ENCODE measurements at regions not wholly inside any gene's neighbourhood (a gene's known extent, or its start where the extent isn't known, plus 50 kb on each side); places are given as distances from the start of the nearest gene placed in this dataset.

- TF ChIP-seq YY1 (IDR thresholded peaks at IDR 0.05; ENCODE audit: insufficient read depth, insufficient read length) (no peak), ZNF274 (IDR thresholded peaks at IDR 0.05; ENCODE audit: low read depth, low read length) (no peak), SUZ12 (IDR thresholded peaks at IDR 0.05; ENCODE audit: extremely low read depth, insufficient read depth, insufficient read length) (no peak)
Measured at GRCh38 chr1:4045397-4046010, 145.4 kb upstream of the C1orf174 start.

GRCh38 chr1:4046836-4047461 lies 146.9 kb upstream of the C1orf174 start:
- no peaks in the 10 kb centered on the region for H3K36me3 ChIP-seq (ENCODE audit: insufficient read depth, insufficient read length, low read length)
- no peak for TF ChIP-seq YY1 (IDR thresholded peaks at IDR 0.05; ENCODE audit: insufficient read depth, insufficient read length)
- no peak for TF ChIP-seq ZNF274 (IDR thresholded peaks at IDR 0.05; ENCODE audit: low read depth, low read length)
- no peak for TF ChIP-seq SUZ12 (IDR thresholded peaks at IDR 0.05; ENCODE audit: extremely low read depth, insufficient read depth, insufficient read length)
- H3K9ac ChIP-seq (ENCODE audit: insufficient read length, low read depth): no peak overlapping the region
- peaks cover 2% of the 10 kb centered on the region for H3K4me1 ChIP-seq (ENCODE audit: insufficient read depth, insufficient read length)
- no peak overlapping the region for H3K4me3 ChIP-seq (ENCODE audit: insufficient read length, low read depth)
- peaks cover 2% of the 10 kb centered on the region for H3K27me3 ChIP-seq (ENCODE audit: insufficient read depth, insufficient read length)
- DNase-seq (ENCODE audit: low read depth, low spot score): no peak
- H3K9me3 ChIP-seq (ENCODE audit: insufficient read depth, low read length): no peaks in the 10 kb centered on the region

More at GRCh38 chr1:4045397-4046010, 145.4 kb upstream of the C1orf174 start:
- Histone ChIP-seq H3K4me3 (ENCODE audit: insufficient read length, low read depth) (no peak overlapping the region), H3K9me3 (ENCODE audit: insufficient read depth, low read length) (no peaks in the 10 kb centered on the region; the same call in 1 of the 2 replicates), H3K4me1 (ENCODE audit: insufficient read depth, insufficient read length) (peaks cover 2% of the 10 kb centered on the region), H3K36me3 (ENCODE audit: insufficient read depth, insufficient read length, low read length) (no peaks in the 10 kb centered on the region), H3K27me3 (ENCODE audit: insufficient read depth, insufficient read length) (peaks cover 2% of the 10 kb centered on the region), H3K9ac (ENCODE audit: insufficient read length, low read depth) (no peak overlapping the region)
- no peak for DNase-seq (ENCODE audit: low read depth, low spot score)

GRCh38 chr1:4047666-4048065 lies 147.6 kb upstream of the C1orf174 start:
- Histone ChIP-seq H3K36me3 (ENCODE audit: insufficient read depth, insufficient read length, low read length) (no peaks in the 10 kb centered on the region), H3K4me1 (ENCODE audit: insufficient read depth, insufficient read length) (peaks cover 2% of the 10 kb centered on the region), H3K27me3 (ENCODE audit: insufficient read depth, insufficient read length) (peaks cover 2% of the 10 kb centered on the region), H3K9me3 (ENCODE audit: insufficient read depth, low read length) (no peaks in the 10 kb centered on the region), H3K4me3 (ENCODE audit: insufficient read length, low read depth) (no peak overlapping the region), H3K9ac (ENCODE audit: insufficient read length, low read depth) (no peak overlapping the region)
- no peak for DNase-seq (ENCODE audit: low read depth, low spot score)
- TF ChIP-seq SUZ12 (IDR thresholded peaks at IDR 0.05; ENCODE audit: extremely low read depth, insufficient read depth, insufficient read length): no peak
- TF ChIP-seq YY1 (IDR thresholded peaks at IDR 0.05; ENCODE audit: insufficient read depth, insufficient read length): no peak
- no peak for TF ChIP-seq ZNF274 (IDR thresholded peaks at IDR 0.05; ENCODE audit: low read depth, low read length)

- Histone ChIP-seq H3K9ac (ENCODE audit: insufficient read length, low read depth) (no peak overlapping the region), H3K9me3 (ENCODE audit: insufficient read depth, low read length) (no peaks in the 10 kb centered on the region), H3K4me3 (ENCODE audit: insufficient read length, low read depth) (no peak overlapping the region), H3K27me3 (ENCODE audit: insufficient read depth, insufficient read length) (peaks cover 2% of the 10 kb centered on the region), H3K4me1 (ENCODE audit: insufficient read depth, insufficient read length) (peaks cover 2% of the 10 kb centered on the region), H3K36me3 (ENCODE audit: insufficient read depth, insufficient read length, low read length) (no peaks in the 10 kb centered on the region)
- no peak for DNase-seq (ENCODE audit: low read depth, low spot score)
- TF ChIP-seq ZNF274 (IDR thresholded peaks at IDR 0.05; ENCODE audit: low read depth, low read length): no peak
- TF ChIP-seq YY1 (IDR thresholded peaks at IDR 0.05; ENCODE audit: insufficient read depth, insufficient read length): no peak
- TF ChIP-seq SUZ12 (IDR thresholded peaks at IDR 0.05; ENCODE audit: extremely low read depth, insufficient read depth, insufficient read length): no peak
Measured at GRCh38 chr1:4048076-4048475, 148.0 kb upstream of the C1orf174 start.

GRCh38 chr1:4048921-4049320 lies 148.8 kb upstream of the C1orf174 start:
- no peak for DNase-seq (ENCODE audit: low read depth, low spot score)
- Histone ChIP-seq H3K9ac (ENCODE audit: insufficient read length, low read depth) (no peak overlapping the region), H3K4me1 (ENCODE audit: insufficient read depth, insufficient read length) (peaks cover 2% of the 10 kb centered on the region), H3K27me3 (ENCODE audit: insufficient read depth, insufficient read length) (no peaks in the 10 kb centered on the region), H3K36me3 (ENCODE audit: insufficient read depth, insufficient read length, low read length) (no peaks in the 10 kb centered on the region), H3K4me3 (ENCODE audit: insufficient read length, low read depth) (no peak overlapping the region), H3K9me3 (ENCODE audit: insufficient read depth, low read length) (no peaks in the 10 kb centered on the region)
- TF ChIP-seq SUZ12 (IDR thresholded peaks at IDR 0.05; ENCODE audit: extremely low read depth, insufficient read depth, insufficient read length) (no peak), ZNF274 (IDR thresholded peaks at IDR 0.05; ENCODE audit: low read depth, low read length) (no peak), YY1 (IDR thresholded peaks at IDR 0.05; ENCODE audit: insufficient read depth, insufficient read length) (no peak)

GRCh38 chr1:4050998-4051397 lies 150.9 kb upstream of the C1orf174 start:
- no peak overlapping the region for H3K9ac ChIP-seq (ENCODE audit: insufficient read length, low read depth)
- TF ChIP-seq SUZ12 (IDR thresholded peaks at IDR 0.05; ENCODE audit: extremely low read depth, insufficient read depth, insufficient read length) (no peak), ZNF274 (IDR thresholded peaks at IDR 0.05; ENCODE audit: low read depth, low read length) (no peak), YY1 (IDR thresholded peaks at IDR 0.05; ENCODE audit: insufficient read depth, insufficient read length) (no peak)
- DNase-seq (ENCODE audit: low read depth, low spot score): no peak
- H3K4me3 ChIP-seq (ENCODE audit: insufficient read length, low read depth): no peak overlapping the region
- H3K4me1 ChIP-seq (ENCODE audit: insufficient read depth, insufficient read length): peaks cover 8% of the 10 kb centered on the region
- H3K36me3 ChIP-seq (ENCODE audit: insufficient read depth, insufficient read length, low read length): no peaks in the 10 kb centered on the region
- H3K27me3 ChIP-seq (ENCODE audit: insufficient read depth, insufficient read length): no peaks in the 10 kb centered on the region
- H3K9me3 ChIP-seq (ENCODE audit: insufficient read depth, low read length): no peaks in the 10 kb centered on the region

- H3K4me3 ChIP-seq (ENCODE audit: insufficient read length, low read depth): no peak overlapping the region
- no peak overlapping the region for H3K9ac ChIP-seq (ENCODE audit: insufficient read length, low read depth)
- H3K27me3 ChIP-seq (ENCODE audit: insufficient read depth, insufficient read length): no peaks in the 10 kb centered on the region
Measured at GRCh38 chr1:4052657-4053056, 152.6 kb upstream of the C1orf174 start.

More at GRCh38 chr1:4052657-4053056, 152.6 kb upstream of the C1orf174 start:
- DNase-seq (ENCODE audit: low read depth, low spot score): no peak
- TF ChIP-seq YY1 (IDR thresholded peaks at IDR 0.05; ENCODE audit: insufficient read depth, insufficient read length) (no peak), ZNF274 (IDR thresholded peaks at IDR 0.05; ENCODE audit: low read depth, low read length) (no peak), SUZ12 (IDR thresholded peaks at IDR 0.05; ENCODE audit: extremely low read depth, insufficient read depth, insufficient read length) (no peak)
- Histone ChIP-seq H3K9me3 (ENCODE audit: insufficient read depth, low read length) (no peaks in the 10 kb centered on the region), H3K36me3 (ENCODE audit: insufficient read depth, insufficient read length, low read length) (no peaks in the 10 kb centered on the region), H3K4me1 (ENCODE audit: insufficient read depth, insufficient read length) (peaks cover 6% of the 10 kb centered on the region)

All from NT2/D1 (cell line).